PC-9 (cell line): ENCODE measurements at regions not wholly inside any gene's neighbourhood (a gene's known extent, or its start where the extent isn't known, plus 50 kb on each side); places are given as distances from the start of the nearest gene placed in this dataset.
"Not testable (repeated sequence)": the region's sequence is repeated elsewhere in the genome, so short reads cannot be mapped to it uniquely, and the experiment has no call there.

Experiments
- EZH2 ChIP-seq: fragments of 200-600 bp; sonication (generic); IDR thresholded peaks from 2 replicates; pipeline ENCODE4 v1.8.0; 2017; ENCODE audit warnings: antibody characterized with exemption, low read depth
- TF ChIP-seq, protein P1 (sequence below): fragments of 200-600 bp; sonication (generic); conservative IDR thresholded peaks from 2 replicates; pipeline ENCODE4 v1.6.1; 2017; ENCODE audit warnings: mixed run types, antibody characterized with exemption, mild to moderate bottlenecking, moderate library complexity

DNA sequence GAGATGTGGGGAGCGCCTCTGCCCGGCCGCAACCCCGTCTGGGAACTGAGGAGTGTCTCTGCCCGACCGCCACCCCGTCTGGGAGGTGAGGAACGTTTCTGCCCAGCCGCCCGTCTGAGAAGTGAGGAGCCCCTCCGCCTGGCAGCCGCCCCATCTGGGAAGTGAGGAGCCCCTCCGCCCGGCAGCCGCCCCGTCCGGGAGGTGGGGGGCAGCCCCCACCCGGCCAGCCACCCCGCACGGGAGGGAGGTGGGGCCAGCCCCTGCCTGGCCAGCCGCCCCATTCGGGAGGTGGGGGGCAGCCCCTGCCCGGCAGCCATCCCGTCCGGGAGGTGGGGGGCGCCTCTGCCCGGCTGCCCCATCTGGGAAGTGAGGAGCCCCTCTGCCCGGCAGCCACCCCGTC is 137.7 kb downstream of the KBTBD2 start:
- TF ChIP-seq, protein P1, sequence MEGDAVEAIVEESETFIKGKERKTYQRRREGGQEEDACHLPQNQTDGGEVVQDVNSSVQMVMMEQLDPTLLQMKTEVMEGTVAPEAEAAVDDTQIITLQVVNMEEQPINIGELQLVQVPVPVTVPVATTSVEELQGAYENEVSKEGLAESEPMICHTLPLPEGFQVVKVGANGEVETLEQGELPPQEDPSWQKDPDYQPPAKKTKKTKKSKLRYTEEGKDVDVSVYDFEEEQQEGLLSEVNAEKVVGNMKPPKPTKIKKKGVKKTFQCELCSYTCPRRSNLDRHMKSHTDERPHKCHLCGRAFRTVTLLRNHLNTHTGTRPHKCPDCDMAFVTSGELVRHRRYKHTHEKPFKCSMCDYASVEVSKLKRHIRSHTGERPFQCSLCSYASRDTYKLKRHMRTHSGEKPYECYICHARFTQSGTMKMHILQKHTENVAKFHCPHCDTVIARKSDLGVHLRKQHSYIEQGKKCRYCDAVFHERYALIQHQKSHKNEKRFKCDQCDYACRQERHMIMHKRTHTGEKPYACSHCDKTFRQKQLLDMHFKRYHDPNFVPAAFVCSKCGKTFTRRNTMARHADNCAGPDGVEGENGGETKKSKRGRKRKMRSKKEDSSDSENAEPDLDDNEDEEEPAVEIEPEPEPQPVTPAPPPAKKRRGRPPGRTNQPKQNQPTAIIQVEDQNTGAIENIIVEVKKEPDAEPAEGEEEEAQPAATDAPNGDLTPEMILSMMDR: not testable (repeated sequence)
- TF ChIP-seq EZH2: not testable (repeated sequence)
